Smooth muscle cell (in vitro differentiated cells): ENCODE measurements at regions not wholly inside any gene's neighbourhood (a gene's known extent, or its start where the extent isn't known, plus 50 kb on each side); places are given as distances from the start of the nearest gene placed in this dataset.

Experiments
- DNase-seq: peaks from one replicate; lab custom pipeline; 2025; ENCODE audit not compliant: unreplicated experiment; lab: John Stamatoyannopoulos, UW
- H2AFZ ChIP-seq: fragments of 200-600 bp; sonication (generic); 2 replicates; pipeline ENCODE4 v1.6.0; 2016; ENCODE audit warnings: antibody characterized with exemption, low read depth, mild to moderate bottlenecking
- H3F3A ChIP-seq: fragments of 200-600 bp; sonication (generic); 2 replicates; pipeline ENCODE4 v1.6.0; 2017; ENCODE audit warnings: antibody characterized with exemption, low read depth
- H3K27ac ChIP-seq: fragments of 200-600 bp; sonication (generic); 2 replicates; pipeline ENCODE4 v1.5.1; 2016; ENCODE audit warnings: low read depth, mild to moderate bottlenecking
- H3K27me3 ChIP-seq: fragments of 200-600 bp; sonication (generic); 2 replicates; pipeline ENCODE4 v1.6.1; 2016; ENCODE audit warnings: low read depth, mild to moderate bottlenecking
- H3K36me3 ChIP-seq: fragments of 200-600 bp; sonication (generic); 2 replicates; pipeline ENCODE4 v1.5.1; 2016; ENCODE audit warnings: low read depth
- H3K4me1 ChIP-seq: fragments of 200-600 bp; sonication (generic); 2 replicates; pipeline ENCODE4 v1.5.1; 2016; ENCODE audit warnings: low read depth
- H3K4me2 ChIP-seq: fragments of 200-600 bp; sonication (generic); 2 replicates; pipeline ENCODE4 v1.6.0; 2016; ENCODE audit warnings: mild to moderate bottlenecking
- H3K4me3 ChIP-seq: fragments of 200-600 bp; sonication (generic); 2 replicates; pipeline ENCODE4 v1.5.1; 2016; ENCODE audit warnings: mild to moderate bottlenecking
- H3K79me2 ChIP-seq: fragments of 200-600 bp; sonication (generic); 2 replicates; pipeline ENCODE4 v1.6.0; 2016; ENCODE audit warnings: low read depth, mild to moderate bottlenecking
- H3K9ac ChIP-seq: fragments of 200-600 bp; sonication (generic); 2 replicates; pipeline ENCODE4 v1.6.0; 2016; ENCODE audit warnings: low read depth
- H3K9me3 ChIP-seq: fragments of 200-600 bp; sonication (generic); replicated peaks from 2 replicates; pipeline ENCODE4 v1.5.1; 2016; ENCODE audit warnings: low read depth
- H4K20me1 ChIP-seq: fragments of 200-600 bp; sonication (generic); 2 replicates; pipeline ENCODE4 v1.6.0; 2016; ENCODE audit warnings: low read depth
- WGBS: methylation state at CpG from one replicate; pipeline ENCODE4 v1.1.7; 2016; ENCODE audit warnings: low lambda C conversion rate; 5-methylcytosine and 5-hydroxymethylcytosine counted together
- TF ChIP-seq, protein P1 (sequence below): fragments of 200-600 bp; sonication (generic); IDR thresholded peaks from 2 replicates; pipeline ENCODE4 v1.5.1; 2017; ENCODE audit warnings: borderline replicate concordance, mild to moderate bottlenecking, antibody characterized with exemption; ENCODE audit not compliant: insufficient read depth, poor library complexity, severe bottlenecking

GRCh38 chr5:68818870-68819269, 274.9 kb upstream of the SLC30A5 start:
- H4K20me1 ChIP-seq, result no peaks in the 10 kb centered on the region
- no peak overlapping the region for H3K27ac ChIP-seq
- no peaks in the 10 kb centered on the region for H3K27me3 ChIP-seq
- no peak overlapping the region for H3K9ac ChIP-seq
- H3K79me2 ChIP-seq, result no peaks in the 10 kb centered on the region
- no peaks in the 10 kb centered on the region for H3K4me1 ChIP-seq
- no peaks in the 10 kb centered on the region for H3F3A ChIP-seq
- no peaks in the 10 kb centered on the region for H3K9me3 ChIP-seq
- no peak overlapping the region for H3K4me2 ChIP-seq
- H3K4me3 ChIP-seq, result no peak overlapping the region
- no peaks in the 10 kb centered on the region for H3K36me3 ChIP-seq
- no peak for DNase-seq
- no peak overlapping the region for H2AFZ ChIP-seq
- WGBS, result 100% methylated on average over 3 of the region's 3 CpGs
- TF ChIP-seq, protein P1, sequence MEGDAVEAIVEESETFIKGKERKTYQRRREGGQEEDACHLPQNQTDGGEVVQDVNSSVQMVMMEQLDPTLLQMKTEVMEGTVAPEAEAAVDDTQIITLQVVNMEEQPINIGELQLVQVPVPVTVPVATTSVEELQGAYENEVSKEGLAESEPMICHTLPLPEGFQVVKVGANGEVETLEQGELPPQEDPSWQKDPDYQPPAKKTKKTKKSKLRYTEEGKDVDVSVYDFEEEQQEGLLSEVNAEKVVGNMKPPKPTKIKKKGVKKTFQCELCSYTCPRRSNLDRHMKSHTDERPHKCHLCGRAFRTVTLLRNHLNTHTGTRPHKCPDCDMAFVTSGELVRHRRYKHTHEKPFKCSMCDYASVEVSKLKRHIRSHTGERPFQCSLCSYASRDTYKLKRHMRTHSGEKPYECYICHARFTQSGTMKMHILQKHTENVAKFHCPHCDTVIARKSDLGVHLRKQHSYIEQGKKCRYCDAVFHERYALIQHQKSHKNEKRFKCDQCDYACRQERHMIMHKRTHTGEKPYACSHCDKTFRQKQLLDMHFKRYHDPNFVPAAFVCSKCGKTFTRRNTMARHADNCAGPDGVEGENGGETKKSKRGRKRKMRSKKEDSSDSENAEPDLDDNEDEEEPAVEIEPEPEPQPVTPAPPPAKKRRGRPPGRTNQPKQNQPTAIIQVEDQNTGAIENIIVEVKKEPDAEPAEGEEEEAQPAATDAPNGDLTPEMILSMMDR, result no peak

DNA sequence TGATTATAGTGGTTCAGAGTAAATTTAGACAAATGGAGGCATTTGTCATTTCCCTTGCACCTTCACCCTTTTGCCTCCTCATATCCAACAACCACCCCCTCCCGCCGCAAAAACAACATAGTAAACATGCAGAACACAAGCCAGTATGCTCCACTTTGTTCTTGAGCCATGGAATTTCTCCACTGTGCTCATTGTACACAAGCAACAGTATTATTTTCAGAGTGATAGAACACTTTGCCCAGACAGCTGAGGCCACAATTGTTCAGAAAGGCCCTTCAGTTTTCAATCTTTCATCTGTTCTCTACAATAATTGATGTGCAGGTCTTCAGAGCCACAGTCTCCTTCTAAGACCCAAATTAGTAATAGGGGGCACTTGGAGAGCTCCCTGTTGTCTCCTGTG, 272.8 kb upstream of the SLC30A5 start:
- no peak overlapping the region for H3K9ac ChIP-seq
- 92% methylated on average over 2 of the region's 2 CpGs for WGBS
- H3K27ac ChIP-seq, result no peak overlapping the region

DNA sequence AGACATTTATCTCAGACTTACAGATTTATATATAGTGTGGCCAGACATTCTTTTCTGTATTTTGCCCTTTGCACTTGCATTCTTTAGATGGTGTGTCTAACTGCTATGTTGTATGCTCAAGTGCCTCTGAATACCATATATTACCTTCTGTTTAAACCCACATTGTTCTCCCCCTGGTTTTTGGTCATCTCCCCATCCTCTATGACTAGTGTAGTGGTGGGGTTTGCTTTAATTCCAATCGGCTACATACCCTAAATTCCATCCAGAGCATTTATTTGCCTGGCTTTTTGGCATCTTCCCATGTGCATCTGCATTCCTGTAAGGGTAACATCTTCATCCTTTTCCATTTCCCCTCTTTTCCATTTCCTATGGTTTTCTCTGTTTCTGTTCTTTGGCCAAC, 271.0 kb upstream of the SLC30A5 start:
- no peaks in the 10 kb centered on the region for H4K20me1 ChIP-seq
- no peaks in the 10 kb centered on the region for H3K79me2 ChIP-seq
- H3K27ac ChIP-seq, result no peak overlapping the region
- no peak overlapping the region for H2AFZ ChIP-seq
- H3K9ac ChIP-seq, result no peak overlapping the region
- no peaks in the 10 kb centered on the region for H3K27me3 ChIP-seq
- H3F3A ChIP-seq, result no peaks in the 10 kb centered on the region
- DNase-seq, result no peak
- no peaks in the 10 kb centered on the region for H3K9me3 ChIP-seq
- H3K4me2 ChIP-seq, result no peak overlapping the region
- H3K36me3 ChIP-seq, result no peaks in the 10 kb centered on the region
- H3K4me3 ChIP-seq, result no peak overlapping the region
- no peaks in the 10 kb centered on the region for H3K4me1 ChIP-seq
- TF ChIP-seq, protein P1, result no peak
- 82% methylated on average over 1 of the region's 1 CpG for WGBS

More for the DNA sequence above, 272.8 kb upstream of the SLC30A5 start:
- H3K36me3 ChIP-seq, result no peaks in the 10 kb centered on the region
- TF ChIP-seq, protein P1, result no peak
- no peak overlapping the region for H3K4me3 ChIP-seq
- no peaks in the 10 kb centered on the region for H3K27me3 ChIP-seq
- no peaks in the 10 kb centered on the region for H3F3A ChIP-seq
- no peak for DNase-seq
- no peak overlapping the region for H3K4me2 ChIP-seq
- H4K20me1 ChIP-seq, result no peaks in the 10 kb centered on the region
- no peak overlapping the region for H2AFZ ChIP-seq
- no peaks in the 10 kb centered on the region for H3K4me1 ChIP-seq
- no peaks in the 10 kb centered on the region for H3K79me2 ChIP-seq
- H3K9me3 ChIP-seq, result no peaks in the 10 kb centered on the region

GRCh38 chr5:68823301-68823700, 270.5 kb upstream of the SLC30A5 start:
- Histone ChIP-seq H3K27ac (no peak overlapping the region), H3K4me3 (no peak overlapping the region), H3K27me3 (no peaks in the 10 kb centered on the region), H2AFZ (no peak overlapping the region), H3K36me3 (no peaks in the 10 kb centered on the region), H3K4me2 (no peak overlapping the region), H3K4me1 (no peaks in the 10 kb centered on the region), H3K9me3 (no peaks in the 10 kb centered on the region), H3K79me2 (no peaks in the 10 kb centered on the region), H3F3A (no peaks in the 10 kb centered on the region), H3K9ac (no peak overlapping the region), H4K20me1 (no peaks in the 10 kb centered on the region)
- 91% methylated on average over 6 of the region's 6 CpGs for WGBS
- no peak for DNase-seq
- TF ChIP-seq, protein P1, result no peak
